Muscle layer of duodenum (tissue), 2 donors: ENCODE measurements at regions not wholly inside any gene's neighbourhood (a gene's known extent, or its start where the extent isn't known, plus 50 kb on each side); places are given as distances from the start of the nearest gene placed in this dataset.

Experiments
- H3K27ac ChIP-seq: one replicate; pipeline ENCODE4 v1.7.0; 2013; ENCODE audit warnings: mild to moderate bottlenecking, low read length
- H3K27me3 ChIP-seq: one replicate; pipeline ENCODE4 v1.7.0; 2013; ENCODE audit warnings: low read depth, mild to moderate bottlenecking, control low read depth, low read length
- H3K36me3 ChIP-seq, 2 donors: one replicate each; pipeline ENCODE4 v1.7.0; 2013; ENCODE audit warnings: low read length in 2 of 2, control low read depth in 1 of 2, mild to moderate bottlenecking in 1 of 2; ENCODE audit not compliant: insufficient read depth in 2 of 2, control insufficient read depth in 1 of 2
- H3K4me1 ChIP-seq, 2 donors: one replicate each; pipeline ENCODE4 v1.7.0; 2013; ENCODE audit warnings: low read length in 2 of 2, mild to moderate bottlenecking in 2 of 2, control low read depth in 1 of 2, moderate library complexity in 1 of 2; ENCODE audit not compliant: insufficient read depth in 2 of 2, control insufficient read depth in 1 of 2
- H3K4me3 ChIP-seq, 2 donors: one replicate each; pipeline ENCODE4 v1.7.0; 2013; ENCODE audit warnings: low read length in 2 of 2, low read depth in 1 of 2, mild to moderate bottlenecking in 1 of 2
- H3K9me3 ChIP-seq, 2 donors: one replicate each; pipeline ENCODE4 v1.7.0; 2013; ENCODE audit warnings: low read length in 2 of 2, control low read depth in 1 of 2, mild to moderate bottlenecking in 1 of 2; ENCODE audit not compliant: control insufficient read depth in 1 of 2
- donor health status: healthy.

- H3K4me1 ChIP-seq, result no peaks in the 10 kb centered on the region
- H3K27me3 ChIP-seq, result no peaks in the 10 kb centered on the region
- H3K4me3 ChIP-seq, result no peak overlapping the region
- no peaks in the 10 kb centered on the region for H3K9me3 ChIP-seq
- peaks cover 10 to 19% of the 10 kb centered on the region in 2 donors for H3K36me3 ChIP-seq
- H3K27ac ChIP-seq, result no peak overlapping the region
Observed at GRCh38 chr2:74047152-74047551, 62.4 kb downstream of the TET3 start.

- Histone ChIP-seq H3K4me1 (peaks cover 0 to 1% of the 10 kb centered on the region in 2 donors), H3K27ac (no peak overlapping the region), H3K4me3 (no peak overlapping the region), H3K9me3 (no peaks in the 10 kb centered on the region), H3K27me3 (no peaks in the 10 kb centered on the region), H3K36me3 (peaks cover 10 to 19% of the 10 kb centered on the region in 2 donors)
Observed at GRCh38 chr2:74048147-74048546, 63.4 kb downstream of the TET3 start.

GRCh38 chr2:74048843-74049519, 64.3 kb downstream of the TET3 start:
- Histone ChIP-seq H3K9me3 (no peaks in the 10 kb centered on the region), H3K36me3 (peaks cover 10 to 19% of the 10 kb centered on the region in 2 donors), H3K27ac (no peak overlapping the region), H3K27me3 (no peaks in the 10 kb centered on the region), H3K4me3 (no peak overlapping the region), H3K4me1 (peaks cover 0 to 5% of the 10 kb centered on the region in 2 donors)

DNA sequence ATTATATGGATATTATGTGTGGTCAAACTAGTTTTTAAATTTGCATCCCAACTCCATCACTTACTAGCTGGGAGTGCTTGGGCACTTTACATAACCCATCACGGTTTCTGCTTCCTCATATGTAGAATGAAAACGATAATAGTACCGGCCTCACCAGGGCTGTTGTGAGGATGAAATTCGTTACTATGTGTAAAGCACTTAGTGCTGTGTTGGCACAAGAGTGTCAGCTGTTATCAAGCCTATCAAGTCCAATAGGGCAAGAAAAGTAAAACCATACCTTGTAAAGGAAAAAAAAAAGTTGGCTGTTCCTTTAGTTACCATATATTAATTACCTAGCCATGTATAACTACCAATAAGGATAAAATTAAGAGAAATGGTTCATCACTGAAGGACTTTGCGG, 65.4 kb downstream of the TET3 start:
- H3K4me3 ChIP-seq, result no peak overlapping the region
- H3K9me3 ChIP-seq, result no peaks in the 10 kb centered on the region
- H3K27me3 ChIP-seq, result no peaks in the 10 kb centered on the region
- peaks cover 10 to 19% of the 10 kb centered on the region in 2 donors for H3K36me3 ChIP-seq
- H3K4me1 ChIP-seq, result peaks cover 0 to 5% of the 10 kb centered on the region in 2 donors
- H3K27ac ChIP-seq, result no peak overlapping the region

DNA sequence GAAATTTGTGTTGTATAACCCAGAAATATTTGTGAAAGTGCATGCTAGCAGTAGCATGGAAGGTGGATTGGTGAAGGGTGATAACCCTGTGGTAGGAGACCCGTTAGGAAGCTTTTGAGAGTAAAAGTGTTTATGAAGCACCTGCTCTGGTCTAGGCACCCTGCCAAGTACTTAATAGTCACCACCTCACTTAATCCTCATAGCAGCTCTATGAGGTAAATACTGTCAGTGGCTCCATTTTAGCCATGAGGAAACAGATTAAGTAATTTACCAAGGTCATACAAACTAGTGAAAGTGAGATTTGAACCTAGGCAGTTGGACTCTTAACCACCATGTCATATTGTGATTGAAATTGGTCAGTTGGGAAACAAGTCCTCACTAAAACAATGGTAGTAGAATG, 66.8 kb downstream of the TET3 start:
- Histone ChIP-seq H3K27me3 (no peaks in the 10 kb centered on the region), H3K36me3 (peaks cover 10 to 18% of the 10 kb centered on the region in 2 donors), H3K4me3 (no peak overlapping the region), H3K9me3 (no peaks in the 10 kb centered on the region), H3K27ac (no peak overlapping the region), H3K4me1 (peaks cover 0 to 5% of the 10 kb centered on the region in 2 donors)

DNA sequence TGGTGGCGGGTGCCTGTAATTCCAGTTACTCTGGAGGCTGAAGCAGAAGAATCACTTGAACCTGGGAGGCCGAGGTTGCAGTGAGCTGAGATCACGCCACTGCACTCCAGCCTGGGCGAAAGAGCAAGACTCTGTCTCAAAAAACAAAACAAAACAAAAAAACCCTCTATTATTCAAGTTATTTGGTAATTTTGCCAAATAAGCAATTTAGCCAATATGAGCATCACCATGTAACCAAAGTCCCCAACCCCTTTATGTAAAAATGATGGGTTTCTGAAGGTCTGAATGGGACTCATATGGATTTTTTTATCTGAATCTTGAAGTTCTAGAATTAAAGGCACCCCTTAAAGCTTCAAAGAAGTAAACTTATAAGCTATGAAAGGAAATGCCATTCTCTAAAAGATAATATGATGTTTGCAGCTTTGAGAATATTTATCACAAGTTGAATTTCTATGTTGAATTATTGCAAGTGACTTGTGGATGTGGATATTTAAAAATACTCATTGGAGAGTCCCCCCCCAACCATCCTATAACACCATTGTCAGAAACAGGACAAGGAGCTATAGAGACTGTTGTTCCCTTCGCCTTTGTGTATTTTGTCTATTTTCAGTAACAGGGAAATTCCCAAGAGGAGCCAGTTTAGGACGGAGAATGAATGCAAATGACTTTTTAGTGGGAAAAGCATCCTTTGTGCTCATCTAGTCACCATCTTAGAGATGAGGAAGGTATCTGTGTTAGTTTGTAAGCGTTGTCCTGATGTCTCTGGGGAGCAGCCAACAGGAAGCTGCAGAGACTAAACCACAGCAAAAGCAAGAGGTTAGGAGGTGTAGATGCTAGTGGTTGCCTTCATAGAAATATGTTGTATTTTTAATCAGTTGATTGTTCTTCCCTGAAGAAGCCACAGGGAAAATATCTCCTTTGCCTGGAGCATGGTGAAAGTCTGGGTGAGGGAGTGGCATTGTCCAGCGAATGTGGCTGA, 68.3 kb downstream of the TET3 start:
- H3K36me3 ChIP-seq, result peaks cover 6 to 8% of the 10 kb centered on the region in 2 donors
- H3K4me1 ChIP-seq, result peaks cover 0 to 5% of the 10 kb centered on the region in 2 donors
- no peaks in the 10 kb centered on the region for H3K27me3 ChIP-seq
- no peaks in the 10 kb centered on the region for H3K9me3 ChIP-seq
- no peak overlapping the region for H3K27ac ChIP-seq
- H3K4me3 ChIP-seq, result no peak overlapping the region

DNA sequence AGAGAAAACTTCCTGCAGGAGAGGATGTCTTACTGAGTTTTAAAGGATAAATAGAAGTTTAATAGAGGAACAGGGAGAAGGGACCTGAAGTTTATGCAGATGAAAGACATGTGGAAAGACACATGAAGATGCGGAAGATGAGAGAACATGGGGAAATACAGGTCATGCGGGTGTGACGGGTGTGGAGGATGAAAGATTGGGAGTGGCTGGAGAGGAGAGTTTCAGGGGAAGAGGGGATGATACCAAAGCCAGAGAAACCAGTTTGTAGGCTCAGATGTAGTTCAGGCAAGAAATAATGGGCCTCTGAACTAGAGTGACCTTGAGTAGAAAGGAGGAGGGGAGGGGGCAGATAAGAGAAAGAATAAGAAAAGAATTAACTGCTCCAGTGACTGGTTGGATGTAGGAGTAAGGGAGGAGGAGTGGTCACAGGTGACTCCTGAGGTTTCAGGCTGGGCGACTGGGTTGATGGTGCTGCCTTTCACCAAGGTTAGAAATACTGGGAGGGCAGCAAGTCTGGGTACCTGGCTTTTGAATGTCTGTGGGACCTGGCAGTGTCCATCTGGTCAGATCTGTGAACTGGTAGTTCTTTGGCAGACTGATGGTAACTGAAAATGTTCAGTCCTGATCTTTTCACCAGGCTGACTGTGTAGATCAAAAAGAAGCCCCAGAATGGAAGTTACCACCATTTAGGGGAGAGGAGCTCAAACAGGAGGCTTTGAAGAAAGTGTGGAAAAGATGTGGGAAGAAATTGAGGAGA, 69.4 kb downstream of the TET3 start:
- H3K4me1 ChIP-seq, result peaks cover 0 to 5% of the 10 kb centered on the region in 2 donors
- no peaks in the 10 kb centered on the region for H3K27me3 ChIP-seq
- no peak overlapping the region for H3K27ac ChIP-seq
- no peaks in the 10 kb centered on the region for H3K9me3 ChIP-seq
- no peaks in the 10 kb centered on the region for H3K36me3 ChIP-seq
- no peak overlapping the region for H3K4me3 ChIP-seq

GRCh38 chr2:74059137-74059775, 74.5 kb downstream of the TET3 start:
- H3K27me3 ChIP-seq, result no peaks in the 10 kb centered on the region
- H3K27ac ChIP-seq, result no peak overlapping the region
- H3K36me3 ChIP-seq, result no peaks in the 10 kb centered on the region
- H3K4me3 ChIP-seq, result no peak overlapping the region
- H3K9me3 ChIP-seq, result no peaks in the 10 kb centered on the region
- no peaks in the 10 kb centered on the region for H3K4me1 ChIP-seq

- H3K4me1 ChIP-seq, result no peaks in the 10 kb centered on the region
- H3K4me3 ChIP-seq, result no peak overlapping the region
Observed at GRCh38 chr2:74063486-74063885, 78.8 kb downstream of the TET3 start.

DNA sequence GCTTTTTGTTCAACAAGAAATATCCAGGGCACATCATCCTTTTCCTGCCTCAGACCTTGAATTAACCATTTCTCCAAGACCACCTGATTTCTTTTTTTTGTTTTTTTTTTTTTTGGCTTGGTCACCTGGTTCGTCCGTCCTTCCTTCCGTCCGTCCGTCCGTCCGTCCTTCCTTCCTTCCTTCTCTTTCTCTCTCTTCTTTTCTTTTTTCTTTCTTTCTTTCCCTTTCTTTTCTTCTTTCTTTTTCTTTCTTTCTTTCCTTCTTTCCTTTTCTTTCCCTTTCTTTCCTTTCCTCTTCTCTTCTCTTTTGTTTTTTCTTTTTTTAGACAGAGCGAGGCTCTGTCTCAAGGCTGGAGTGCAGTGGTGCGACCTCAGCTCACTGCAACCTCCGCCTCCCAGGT, 80.7 kb downstream of the TET3 start:
- H3K4me1 ChIP-seq, result no peaks in the 10 kb centered on the region
- no peaks in the 10 kb centered on the region for H3K9me3 ChIP-seq
- no peaks in the 10 kb centered on the region for H3K36me3 ChIP-seq
- no peak overlapping the region for H3K27ac ChIP-seq
- no peaks in the 10 kb centered on the region for H3K27me3 ChIP-seq
- no peak overlapping the region for H3K4me3 ChIP-seq

More at GRCh38 chr2:74063486-74063885, 78.8 kb downstream of the TET3 start:
- Histone ChIP-seq H3K27me3 (no peaks in the 10 kb centered on the region), H3K27ac (no peak overlapping the region), H3K36me3 (no peaks in the 10 kb centered on the region), H3K9me3 (no peaks in the 10 kb centered on the region)
